ENCODE measurements at regions not wholly inside any gene's neighbourhood (a gene's known extent, or its start where the extent isn't known, plus 50 kb on each side); places are given as distances from the start of the nearest gene placed in this dataset.

DNA sequence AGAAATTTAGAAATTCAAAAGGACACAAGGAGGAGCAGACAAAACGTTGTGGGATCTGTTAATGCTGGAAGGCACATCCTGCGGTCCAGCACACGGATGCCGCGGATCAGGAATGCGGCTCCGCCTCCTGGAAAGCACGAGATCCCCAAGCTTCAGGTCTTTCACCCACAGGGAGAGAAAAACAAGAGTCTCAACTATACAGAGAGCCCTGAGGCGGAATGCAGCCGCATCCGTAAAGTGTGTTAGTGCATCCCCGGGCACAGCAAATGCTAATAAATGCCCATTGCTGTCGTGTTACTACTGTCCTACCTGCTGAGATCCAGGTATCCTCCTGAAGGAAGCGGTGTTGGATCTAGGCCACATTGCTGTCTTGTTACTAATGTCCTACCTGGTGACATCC lies 303.9 kb downstream of the EIPR1 start:
- DNase-seq: no peak
- Histone ChIP-seq H3K4me3 (ENCODE audit: low read length) (no peak overlapping the region), H3K27ac (ENCODE audit: low read length) (no peak overlapping the region), H3K9ac (ENCODE audit: low read length) (no peak overlapping the region), H3K79me2 (ENCODE audit: low read length) (no peaks in the 10 kb centered on the region), H3K4me1 (ENCODE audit: low read length) (no peaks in the 10 kb centered on the region), H3F3A (ENCODE audit: insufficient read depth, low read length) (no peaks in the 10 kb centered on the region), H4K20me1 (ENCODE audit: insufficient read depth, low read length) (no peaks in the 10 kb centered on the region), H3K27me3 (replicated peaks; ENCODE audit: insufficient read depth, low read length) (no peaks in the 10 kb centered on the region), H3K36me3 (replicated peaks; ENCODE audit: insufficient read depth, low read length) (no peaks in the 10 kb centered on the region), H3K9me3 (replicated peaks; ENCODE audit: insufficient read depth, low read length) (no peaks in the 10 kb centered on the region), H3K4me2 (ENCODE audit: low read depth, low read length) (no peak overlapping the region), H2AFZ (ENCODE audit: low read length) (no peak overlapping the region), H3K9me2 (replicated peaks; ENCODE audit: insufficient read depth, low read length) (no peaks in the 10 kb centered on the region)
- TF ChIP-seq, protein P1, sequence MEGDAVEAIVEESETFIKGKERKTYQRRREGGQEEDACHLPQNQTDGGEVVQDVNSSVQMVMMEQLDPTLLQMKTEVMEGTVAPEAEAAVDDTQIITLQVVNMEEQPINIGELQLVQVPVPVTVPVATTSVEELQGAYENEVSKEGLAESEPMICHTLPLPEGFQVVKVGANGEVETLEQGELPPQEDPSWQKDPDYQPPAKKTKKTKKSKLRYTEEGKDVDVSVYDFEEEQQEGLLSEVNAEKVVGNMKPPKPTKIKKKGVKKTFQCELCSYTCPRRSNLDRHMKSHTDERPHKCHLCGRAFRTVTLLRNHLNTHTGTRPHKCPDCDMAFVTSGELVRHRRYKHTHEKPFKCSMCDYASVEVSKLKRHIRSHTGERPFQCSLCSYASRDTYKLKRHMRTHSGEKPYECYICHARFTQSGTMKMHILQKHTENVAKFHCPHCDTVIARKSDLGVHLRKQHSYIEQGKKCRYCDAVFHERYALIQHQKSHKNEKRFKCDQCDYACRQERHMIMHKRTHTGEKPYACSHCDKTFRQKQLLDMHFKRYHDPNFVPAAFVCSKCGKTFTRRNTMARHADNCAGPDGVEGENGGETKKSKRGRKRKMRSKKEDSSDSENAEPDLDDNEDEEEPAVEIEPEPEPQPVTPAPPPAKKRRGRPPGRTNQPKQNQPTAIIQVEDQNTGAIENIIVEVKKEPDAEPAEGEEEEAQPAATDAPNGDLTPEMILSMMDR (IDR thresholded peaks at IDR 0.05; ENCODE audit: low read length): no peak
- TF ChIP-seq EZH2 (optimal IDR thresholded peaks at IDR 0.05; ENCODE audit: low read depth, low read length) (no peak), EZH2phosphoT487 (IDR thresholded peaks at IDR 0.05; ENCODE audit: low read length) (no peak)

DNA sequence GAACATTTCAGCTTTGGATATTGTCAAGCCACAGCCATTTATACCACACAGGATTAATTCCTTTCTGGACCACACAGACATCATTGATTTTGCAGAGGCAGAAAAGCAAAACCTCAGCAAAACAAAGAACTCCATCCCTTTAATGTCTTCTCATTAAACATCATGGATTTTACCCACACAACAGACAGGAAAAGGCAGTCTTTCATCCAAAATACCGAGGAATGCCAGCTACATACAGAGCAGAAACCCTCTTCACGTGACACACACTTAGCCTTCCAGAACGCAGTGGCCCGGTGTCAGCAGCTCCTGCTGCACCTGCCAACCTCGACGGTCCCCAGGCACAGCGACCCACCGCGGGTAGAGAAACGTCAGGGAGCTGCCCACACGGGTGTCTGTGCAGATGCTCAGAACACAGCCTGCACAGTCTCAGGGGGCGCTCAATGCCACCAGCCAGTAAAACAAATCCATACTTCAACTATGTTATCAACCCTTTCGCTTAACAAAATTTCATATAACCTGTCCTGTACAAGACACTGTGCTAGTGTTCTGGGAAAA lies 304.5 kb downstream of the EIPR1 start:
- Histone ChIP-seq H3K4me2 (ENCODE audit: low read depth, low read length) (no peak overlapping the region), H3K9ac (ENCODE audit: low read length) (no peak overlapping the region), H3K36me3 (replicated peaks; ENCODE audit: insufficient read depth, low read length) (no peaks in the 10 kb centered on the region), H4K20me1 (ENCODE audit: insufficient read depth, low read length) (no peaks in the 10 kb centered on the region), H3K4me1 (ENCODE audit: low read length) (no peaks in the 10 kb centered on the region), H3K27me3 (replicated peaks; ENCODE audit: insufficient read depth, low read length) (no peaks in the 10 kb centered on the region), H3K9me2 (replicated peaks; ENCODE audit: insufficient read depth, low read length) (no peaks in the 10 kb centered on the region), H3K79me2 (ENCODE audit: low read length) (no peaks in the 10 kb centered on the region), H3K9me3 (replicated peaks; ENCODE audit: insufficient read depth, low read length) (no peaks in the 10 kb centered on the region), H3K27ac (ENCODE audit: low read length) (no peak overlapping the region), H3F3A (ENCODE audit: insufficient read depth, low read length) (no peaks in the 10 kb centered on the region), H2AFZ (ENCODE audit: low read length) (no peak overlapping the region), H3K4me3 (ENCODE audit: low read length) (no peak overlapping the region)
- no peak for DNase-seq
- TF ChIP-seq EZH2 (optimal IDR thresholded peaks at IDR 0.05; ENCODE audit: low read depth, low read length): no peak
- no peak for TF ChIP-seq EZH2phosphoT487 (IDR thresholded peaks at IDR 0.05; ENCODE audit: low read length)
- TF ChIP-seq, protein P1 (IDR thresholded peaks at IDR 0.05; ENCODE audit: low read length): no peak

DNA sequence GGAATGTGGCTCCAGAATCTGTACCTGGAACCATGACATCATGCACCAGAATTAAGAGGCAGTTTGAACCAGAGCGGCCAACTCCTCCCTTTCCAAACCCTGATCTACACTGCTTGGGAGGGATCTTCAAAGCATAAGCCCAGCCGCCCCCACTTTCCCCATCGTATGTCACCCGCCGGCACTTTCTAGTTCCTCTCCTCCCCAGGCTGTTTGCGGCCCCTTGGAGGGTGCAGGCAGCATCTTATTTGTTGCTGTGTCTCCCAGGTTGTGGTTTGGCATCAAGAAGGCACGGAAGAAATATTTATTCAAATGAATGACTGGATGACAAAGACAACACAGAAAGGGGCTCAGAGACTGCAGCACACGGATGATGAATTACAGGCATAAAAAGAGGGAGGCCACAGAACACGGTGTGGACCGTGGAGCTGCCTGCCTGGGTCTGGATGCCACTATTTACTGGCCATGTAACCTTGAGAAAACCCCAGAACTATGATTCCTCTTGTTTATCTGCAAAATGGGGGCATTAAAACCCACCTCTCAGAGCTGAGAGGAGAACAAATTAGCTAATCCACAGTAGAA lies 305.8 kb downstream of the EIPR1 start:
- no peak overlapping the region for H3K4me3 ChIP-seq (ENCODE audit: low read length)
- no peaks in the 10 kb centered on the region for H3K79me2 ChIP-seq (ENCODE audit: low read length)
- DNase-seq: no peak
- H4K20me1 ChIP-seq (ENCODE audit: insufficient read depth, low read length): no peaks in the 10 kb centered on the region
- H3K27me3 ChIP-seq (replicated peaks; ENCODE audit: insufficient read depth, low read length): no peaks in the 10 kb centered on the region
- H2AFZ ChIP-seq (ENCODE audit: low read length): no peak overlapping the region
- no peaks in the 10 kb centered on the region for H3K4me1 ChIP-seq (ENCODE audit: low read length)
- no peak overlapping the region for H3K9ac ChIP-seq (ENCODE audit: low read length)
- H3F3A ChIP-seq (ENCODE audit: insufficient read depth, low read length): no peaks in the 10 kb centered on the region
- no peaks in the 10 kb centered on the region for H3K9me2 ChIP-seq (replicated peaks; ENCODE audit: insufficient read depth, low read length)
- H3K4me2 ChIP-seq (ENCODE audit: low read depth, low read length): no peak overlapping the region
- no peaks in the 10 kb centered on the region for H3K9me3 ChIP-seq (replicated peaks; ENCODE audit: insufficient read depth, low read length)
- H3K36me3 ChIP-seq (replicated peaks; ENCODE audit: insufficient read depth, low read length): no peaks in the 10 kb centered on the region
- no peak for TF ChIP-seq EZH2 (optimal IDR thresholded peaks at IDR 0.05; ENCODE audit: low read depth, low read length)
- TF ChIP-seq, protein P1 (IDR thresholded peaks at IDR 0.05; ENCODE audit: low read length): no peak
- no peak for TF ChIP-seq EZH2phosphoT487 (IDR thresholded peaks at IDR 0.05; ENCODE audit: low read length)
- H3K27ac ChIP-seq (ENCODE audit: low read length): no peak overlapping the region

Data from MM.1S (cell line).